Mesendoderm (in vitro differentiated cells): ENCODE measurements at regions not wholly inside any gene's neighbourhood (a gene's known extent, or its start where the extent isn't known, plus 50 kb on each side); places are given as distances from the start of the nearest gene placed in this dataset.
A peak's percentile ranks its signal among the peaks of the same experiment; 100 is the strongest.

Experiments
- DNase-seq: peaks from one replicate; pipeline ENCODE4 v3.0.0; 2013
- H2AK5ac ChIP-seq: 2 replicates; pipeline ENCODE4 v1.6.1; 2013; ENCODE audit warnings: low read length, inconsistent platforms
- H2BK120ac ChIP-seq: 2 replicates; pipeline ENCODE4 v1.6.1; 2013; ENCODE audit warnings: low read depth, mild to moderate bottlenecking, low read length, moderate library complexity, mixed read lengths
- H2BK15ac ChIP-seq: replicated peaks from 2 replicates; pipeline ENCODE4 v1.6.1; 2013; ENCODE audit warnings: low read depth, mild to moderate bottlenecking, moderate library complexity
- H2BK5ac ChIP-seq: 2 replicates; pipeline ENCODE4 v1.6.1; 2013; ENCODE audit warnings: low read length, inconsistent platforms
- H3K18ac ChIP-seq: 2 replicates; pipeline ENCODE4 v1.6.1; 2013; ENCODE audit warnings: mild to moderate bottlenecking, low read length, mixed read lengths
- H3K23ac ChIP-seq: one replicate; pipeline ENCODE4 v1.6.1; 2013; ENCODE audit warnings: low read length
- H3K27ac ChIP-seq: 2 replicates; pipeline ENCODE4 v1.5.1; 2013; ENCODE audit warnings: low read depth, mild to moderate bottlenecking, inconsistent platforms, low read length, moderate library complexity
- H3K27me3 ChIP-seq: 2 replicates; pipeline ENCODE4 v1.6.1; 2013; ENCODE audit warnings: low read length, control low read depth, mild to moderate bottlenecking, inconsistent platforms; ENCODE audit not compliant: insufficient read depth, poor library complexity
- H3K36me3 ChIP-seq: 2 replicates; pipeline ENCODE4 v1.6.1; 2013; ENCODE audit warnings: low read length, inconsistent platforms; ENCODE audit not compliant: control insufficient read depth, insufficient read depth
- H3K4ac ChIP-seq: one replicate; pipeline ENCODE4 v1.6.1; 2013; ENCODE audit warnings: low read depth, mild to moderate bottlenecking, low read length, moderate library complexity
- H3K4me1 ChIP-seq: 2 replicates; pipeline ENCODE4 v1.6.1; 2013; ENCODE audit warnings: low read depth, low read length, inconsistent platforms; ENCODE audit not compliant: control insufficient read depth
- H3K4me2 ChIP-seq: 2 replicates; pipeline ENCODE4 v1.6.1; 2013; ENCODE audit warnings: low read length
- H3K4me3 ChIP-seq: 2 replicates; pipeline ENCODE4 v1.5.1; 2013; ENCODE audit warnings: mild to moderate bottlenecking, low read length
- H3K56ac ChIP-seq: one replicate; pipeline ENCODE4 v1.6.1; 2013; ENCODE audit warnings: low read length
- H3K79me1 ChIP-seq: 2 replicates; pipeline ENCODE4 v1.6.1; 2013; ENCODE audit warnings: low read length, inconsistent platforms
- H3K79me2 ChIP-seq: 2 replicates; pipeline ENCODE4 v1.6.1; 2013; ENCODE audit warnings: mild to moderate bottlenecking, low read length; ENCODE audit not compliant: control insufficient read depth, insufficient read depth
- H3K9ac ChIP-seq: 2 replicates; pipeline ENCODE4 v1.6.1; 2013; ENCODE audit warnings: low read length, inconsistent platforms
- H4K5ac ChIP-seq: one replicate; pipeline ENCODE4 v1.6.1; 2013; ENCODE audit warnings: low read length
- H4K8ac ChIP-seq: one replicate; pipeline ENCODE4 v1.6.1; 2013; ENCODE audit warnings: low read depth, mild to moderate bottlenecking, control low read depth, low read length, moderate library complexity
- WGBS: extraction: QIAGEN DNeasy Blood & Tissue Kit; methylation state at CpG from one replicate; pipeline ENCODE4 v1.1.7; 2013; ENCODE audit warnings: low lambda C conversion rate, missing lambda C conversion rate; ENCODE audit not compliant: insufficient coverage; ENCODE audit errors: extremely low coverage; 5-methylcytosine and 5-hydroxymethylcytosine counted together

GRCh38 chr5:124919747-124920525 lies 173.5 kb upstream of the ZNF608 start:
- Histone ChIP-seq H3K79me1 (no peaks in the 10 kb centered on the region), H3K4ac (no peak overlapping the region), H4K5ac (no peak overlapping the region), H3K4me2 (no peak overlapping the region), H2AK5ac (no peak overlapping the region), H2BK5ac (no peak overlapping the region), H2BK120ac (peak overlapping the region; percentile 73), H3K27ac (no peak overlapping the region), H3K56ac (no peak overlapping the region), H3K9ac (no peak overlapping the region), H3K18ac (peak overlapping the region; percentile 68), H4K8ac (no peak overlapping the region), H3K36me3 (no peaks in the 10 kb centered on the region), H3K4me3 (no peak overlapping the region), H3K79me2 (no peaks in the 10 kb centered on the region), H3K23ac (no peak overlapping the region), H3K27me3 (no peaks in the 10 kb centered on the region), H3K4me1 (peaks cover 10% of the 10 kb centered on the region), H2BK15ac (peak overlapping the region; percentile 57)
- no CpG with 5 or more reads among the region's 6 CpGs for WGBS
- DNase-seq: no peak

GRCh38 chr5:124920909-124921666 lies 174.6 kb upstream of the ZNF608 start:
- no peak overlapping the region for H2AK5ac ChIP-seq
- no peak overlapping the region for H3K4me3 ChIP-seq
- no peaks in the 10 kb centered on the region for H3K79me1 ChIP-seq
- no peak for DNase-seq
- no peak overlapping the region for H3K23ac ChIP-seq
- no peaks in the 10 kb centered on the region for H3K79me2 ChIP-seq
- no CpG with 5 or more reads among the region's 9 CpGs for WGBS
- H3K9ac ChIP-seq: no peak overlapping the region
- peak overlapping the region; percentile 92 for H2BK15ac ChIP-seq
- H3K27ac ChIP-seq: no peak overlapping the region
- H2BK5ac ChIP-seq: no peak overlapping the region
- H2BK120ac ChIP-seq: no peak overlapping the region
- H3K4me1 ChIP-seq: peaks cover 12% of the 10 kb centered on the region
- H3K56ac ChIP-seq: no peak overlapping the region
- no peaks in the 10 kb centered on the region for H3K36me3 ChIP-seq
- H4K5ac ChIP-seq: no peak overlapping the region
- H3K27me3 ChIP-seq: no peaks in the 10 kb centered on the region
- no peak overlapping the region for H4K8ac ChIP-seq
- no peak overlapping the region for H3K4ac ChIP-seq
- H3K4me2 ChIP-seq: no peak overlapping the region
- peak overlapping the region; percentile 84 for H3K18ac ChIP-seq

GRCh38 chr5:124921694-124922093 lies 175.3 kb upstream of the ZNF608 start:
- Histone ChIP-seq H3K4me3 (no peak overlapping the region), H3K56ac (no peak overlapping the region), H2BK120ac (no peak overlapping the region), H3K79me2 (no peaks in the 10 kb centered on the region), H2BK5ac (no peak overlapping the region), H3K36me3 (no peaks in the 10 kb centered on the region), H3K4ac (no peak overlapping the region), H2AK5ac (no peak overlapping the region), H4K8ac (no peak overlapping the region), H3K9ac (no peak overlapping the region), H4K5ac (no peak overlapping the region), H3K79me1 (no peaks in the 10 kb centered on the region), H3K18ac (peak overlapping the region; percentile 84), H3K27ac (no peak overlapping the region), H3K4me2 (no peak overlapping the region), H3K27me3 (no peaks in the 10 kb centered on the region), H3K4me1 (peaks cover 12% of the 10 kb centered on the region), H2BK15ac (no peak overlapping the region), H3K23ac (no peak overlapping the region)
- no CpG with 5 or more reads among the region's 4 CpGs for WGBS
- peak; percentile 44 for DNase-seq

GRCh38 chr5:124922255-124922975 lies 176.0 kb upstream of the ZNF608 start:
- WGBS: no CpG with 5 or more reads among the region's 6 CpGs
- Histone ChIP-seq H3K18ac (peak overlapping the region; percentile 64), H2BK5ac (peak overlapping the region; percentile 10), H3K79me1 (no peaks in the 10 kb centered on the region), H3K4me1 (peaks cover 12% of the 10 kb centered on the region), H2BK120ac (no peak overlapping the region), H3K27ac (no peak overlapping the region), H3K56ac (peak overlapping the region; percentile 9), H2AK5ac (peak overlapping the region; percentile 5), H3K23ac (no peak overlapping the region), H4K5ac (no peak overlapping the region), H3K79me2 (no peaks in the 10 kb centered on the region), H3K27me3 (no peaks in the 10 kb centered on the region), H3K4me3 (no peak overlapping the region), H3K4ac (no peak overlapping the region), H3K9ac (peak overlapping the region; percentile 8), H2BK15ac (peak overlapping the region; percentile 97), H3K36me3 (no peaks in the 10 kb centered on the region), H3K4me2 (no peak overlapping the region), H4K8ac (peak overlapping the region; percentile 13)
- DNase-seq: peak; percentile 81

- Histone ChIP-seq H3K23ac (no peak overlapping the region), H3K4ac (no peak overlapping the region), H4K8ac (no peak overlapping the region), H3K4me2 (no peak overlapping the region), H3K56ac (peak overlapping the region; percentile 47), H2AK5ac (no peak overlapping the region), H3K18ac (peak overlapping the region; percentile 64), H3K79me1 (no peaks in the 10 kb centered on the region), H3K4me1 (peaks cover 12% of the 10 kb centered on the region), H3K9ac (peak overlapping the region; percentile 8), H3K79me2 (no peaks in the 10 kb centered on the region), H2BK120ac (peak overlapping the region; percentile 74), H3K27ac (peak overlapping the region; percentile 27), H2BK15ac (peak overlapping the region; percentile 97), H3K27me3 (no peaks in the 10 kb centered on the region), H3K36me3 (no peaks in the 10 kb centered on the region), H4K5ac (no peak overlapping the region), H3K4me3 (no peak overlapping the region), H2BK5ac (peak overlapping the region; percentile 10)
- no CpG with 5 or more reads among the region's 1 CpG for WGBS
- DNase-seq: no peak
Observed at GRCh38 chr5:124923131-124923530, 176.7 kb upstream of the ZNF608 start.
